ENCODE measurements at regions not wholly inside any gene's neighbourhood (a gene's known extent, or its start where the extent isn't known, plus 50 kb on each side); places are given as distances from the start of the nearest gene placed in this dataset.
A peak's percentile ranks its signal among the peaks of the same experiment; 100 is the strongest.

DNA sequence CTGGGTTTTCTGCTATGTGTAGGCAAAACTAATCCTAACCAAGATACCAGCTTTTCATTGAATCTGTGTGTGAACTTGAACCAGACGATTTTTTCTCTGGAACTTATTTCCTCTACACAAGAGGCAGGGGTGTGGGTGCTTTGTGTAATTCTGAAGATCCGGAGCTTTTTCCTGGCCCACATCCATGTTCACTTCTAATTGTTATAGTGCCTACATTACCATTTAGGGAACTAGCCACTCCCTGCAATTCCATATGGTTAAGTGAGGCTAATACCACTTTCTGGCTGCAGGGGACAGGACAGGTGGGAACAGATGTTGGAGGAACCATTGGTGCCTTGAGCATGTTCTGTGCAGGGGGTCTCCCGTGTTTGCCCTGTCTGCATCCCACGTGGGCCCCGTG is 83.4 kb upstream of the FMN2 start:
- Histone ChIP-seq H3K79me1 (ENCODE audit: low read depth, low read length) (no peaks in the 10 kb centered on the region), H3K9ac (replicated peaks in 1 of 4; ENCODE audit: extremely low read depth in 1 of 4, low read depth in 3 of 4, low read length in 3 of 4) (no peak overlapping the region), H3K23ac (ENCODE audit: insufficient read length) (no peak overlapping the region), H3K27me3 (replicated peaks in 1 of 4; ENCODE audit: control insufficient read depth in 3 of 4, extremely low read depth in 1 of 4, insufficient read depth in 3 of 4, low read length in 3 of 4) (no peaks in the 10 kb centered on the region), H3K18ac (ENCODE audit: extremely low read depth, low read length) (no peak overlapping the region), H3K14ac (ENCODE audit: insufficient read length) (no peak overlapping the region), H4K91ac (replicated peaks; ENCODE audit: insufficient read length, low read length) (no peak overlapping the region), H2BK20ac (ENCODE audit: low read length) (no peak overlapping the region), H2BK12ac (ENCODE audit: low read depth, low read length) (no peak overlapping the region), H2BK5ac (ENCODE audit: low read depth, low read length) (no peak overlapping the region), H2BK120ac (replicated peaks; ENCODE audit: low read depth, low read length) (no peak overlapping the region), H2AFZ (ENCODE audit: low read length) (no peak overlapping the region), H3K79me2 (ENCODE audit: control insufficient read depth in 1 of 2, insufficient read depth in 2 of 2, low read length in 2 of 2) (no peaks in the 10 kb centered on the region), H3K4me3 (ENCODE audit: extremely low read depth in 1 of 4, insufficient read depth in 2 of 4, low read depth in 3 of 4, low read length in 4 of 4) (no peak overlapping the region), H3K4me2 (ENCODE audit: insufficient read depth in 1 of 2, low read depth in 2 of 2, low read length in 2 of 2) (no peak overlapping the region), H3K36me3 (ENCODE audit: control insufficient read depth in 2 of 4, insufficient read depth in 4 of 4, low read length in 3 of 4) (no peaks in the 10 kb centered on the region), H3K23me2 (ENCODE audit: low read depth, low read length) (no peaks in the 10 kb centered on the region), H3K4me1 (replicated peaks in 1 of 4; ENCODE audit: control insufficient read depth in 3 of 4, insufficient read depth in 4 of 4, low read length in 3 of 4) (no peaks in the 10 kb centered on the region), H4K20me1 (replicated peaks in 1 of 2; ENCODE audit: control insufficient read depth in 1 of 2, insufficient read depth in 2 of 2, low read length in 2 of 2) (no peaks in the 10 kb centered on the region), H3K4ac (replicated peaks; ENCODE audit: insufficient read length, low read depth, low read length) (no peak overlapping the region), H3K27ac (ENCODE audit: low read depth, low read length) (no peak overlapping the region), H2BK15ac (ENCODE audit: low read length) (no peak overlapping the region), H3K56ac (replicated peaks; ENCODE audit: insufficient read length, low read depth, low read length) (no peak overlapping the region), H4K5ac (ENCODE audit: insufficient read length, low read depth, low read length) (no peak overlapping the region), H2AK5ac (ENCODE audit: low read depth, low read length) (no peak overlapping the region), H4K8ac (ENCODE audit: extremely low read depth, insufficient read depth, low read length) (peak overlapping the region; percentile 57; the same call in 1 of the 2 replicates), H3K9me3 (ENCODE audit: insufficient read depth in 2 of 2, low read depth in 1 of 2, low read length in 1 of 2) (peaks cover 0 to 4% of the 10 kb centered on the region in 2 experiments; a peak in 1 of 4 replicates)
- CTCF ChIA-PET (ENCODE audit: partially characterized antibody) = interaction anchor here (0.7 to 1.1 kb wide), 7 partner anchors 9 to 1543 kb away, joined by 3 read pairs; no protein-coding TSS in a partner anchor
- FAIRE-seq = no peak
- POLR2A ChIA-PET (ENCODE audit: partially characterized antibody) = no interaction called here
- 95% methylated on average over 5 of the region's 5 CpGs; no CpG with 5 or more reads in 1 of the 2 experiments for WGBS, 2 experiments (ENCODE audit: extremely low coverage in 1 of 2, insufficient coverage in 1 of 2, insufficient read length in 1 of 2, insufficient replicate concordance in 2 of 2, low coverage in 1 of 2, low lambda C conversion rate in 2 of 2, missing lambda C conversion rate in 1 of 2)
- DNase-seq (ENCODE audit: low read depth in 1 of 2, low spot score in 2 of 2) = no peak
- TF ChIP-seq RNF2 (IDR thresholded peaks at IDR 0.05; ENCODE audit: borderline replicate concordance, low read depth, low read length, missing control alignments, poor library complexity, severe bottlenecking) (no peak), HDAC2 (IDR thresholded peaks at IDR 0.05; ENCODE audit: borderline replicate concordance in 1 of 2, low read depth in 2 of 2, low read length in 2 of 2) (no peak), TAF1 (IDR thresholded peaks at IDR 0.05; ENCODE audit: low read depth, low read length) (no peak), BCL11A (IDR thresholded peaks at IDR 0.05; ENCODE audit: low read depth in 2 of 2, low read length in 2 of 2) (no peak), ATF3 (IDR thresholded peaks at IDR 0.05; ENCODE audit: insufficient read depth, low read depth, low read length) (no peak), BRCA1 (IDR thresholded peaks at IDR 0.05; ENCODE audit: low read depth, low read length) (no peak), YY1 (IDR thresholded peaks at IDR 0.05; ENCODE audit: low read depth, low read length) (no peak), MAFK (IDR thresholded peaks at IDR 0.05; ENCODE audit: low read depth, low read length) (no peak), FOSL1 (IDR thresholded peaks at IDR 0.05; ENCODE audit: insufficient read depth, low read depth, low read length) (no peak), RXRA (IDR thresholded peaks at IDR 0.05; ENCODE audit: insufficient read depth, low read depth, low read length) (no peak), SP2 (IDR thresholded peaks at IDR 0.05; ENCODE audit: low read length) (no peak), KDM4A (IDR thresholded peaks at IDR 0.05; ENCODE audit: low read depth, low read length, severe bottlenecking) (no peak), GABPA (IDR thresholded peaks at IDR 0.05; ENCODE audit: borderline replicate concordance, insufficient read depth, low read length) (no peak), NRF1 (IDR thresholded peaks at IDR 0.05; ENCODE audit: low read depth, low read length) (no peak)

Measured in H1 (cell line).